ENCODE measurements at regions not wholly inside any gene's neighbourhood (a gene's known extent, or its start where the extent isn't known, plus 50 kb on each side); places are given as distances from the start of the nearest gene placed in this dataset.

- no peak for TF ChIP-seq CTCF (IDR thresholded peaks at IDR 0.05)
- TF ChIP-seq POLR2A (IDR thresholded peaks at IDR 0.05): no peak
Observed at GRCh38 chr1:224524679-224525078, 90.1 kb upstream of the WDR26 start.

Measured in body of pancreas (tissue), 4 donors.